GM12892 (cell line): ENCODE measurements at regions not wholly inside any gene's neighbourhood (a gene's known extent, or its start where the extent isn't known, plus 50 kb on each side); places are given as distances from the start of the nearest gene placed in this dataset.

ENCODE experiments used
- DNase-seq: peaks from one replicate; pipeline ENCODE4 v3.0.0; 2011; ENCODE audit not compliant: insufficient read length
- FAIRE-seq: peaks from 2 replicates; lab custom pipeline; 2011; peaks lifted over from hg19 to GRCh38; lab: Jason Lieb, UNC
- POLR2A ChIP-seq: IDR thresholded peaks from 2 replicates; pipeline ENCODE4 v1.6.1; 2011; ENCODE audit warnings: low read depth, low read length, control low read depth
- POLR2AphosphoS5 ChIP-seq: IDR thresholded peaks from 2 replicates; pipeline ENCODE4 v1.6.1; 2011; ENCODE audit warnings: low read depth, low read length, control low read depth
- TAF1 ChIP-seq: IDR thresholded peaks from 2 replicates; pipeline ENCODE4 v1.6.1; 2011; ENCODE audit warnings: low read depth, mild to moderate bottlenecking, control low read depth, low read length, borderline replicate concordance

GRCh38 chr10:78778444-78779338, 290.1 kb upstream of the ZMIZ1 start:
- no peak for FAIRE-seq
- no peak for TF ChIP-seq POLR2AphosphoS5
- no peak for TF ChIP-seq TAF1
- no peak for TF ChIP-seq POLR2A
- no peak for DNase-seq

- no peak for TF ChIP-seq TAF1
- TF ChIP-seq POLR2A: no peak
- TF ChIP-seq POLR2AphosphoS5: no peak
Measured at GRCh38 chr10:78779339-78779955, 289.3 kb upstream of the ZMIZ1 start.

GRCh38 chr10:78780551-78780961, 288.2 kb upstream of the ZMIZ1 start:
- TF ChIP-seq TAF1: no peak
- TF ChIP-seq POLR2AphosphoS5: no peak
- no peak for TF ChIP-seq POLR2A
- DNase-seq (no peak), FAIRE-seq (no peak)

More at GRCh38 chr10:78779339-78779955, 289.3 kb upstream of the ZMIZ1 start:
- no peak for FAIRE-seq
- DNase-seq: no peak

- FAIRE-seq (no peak), DNase-seq (no peak)
Measured at GRCh38 chr10:78781251-78781913, 287.4 kb upstream of the ZMIZ1 start.

GRCh38 chr10:78781991-78782390, 286.8 kb upstream of the ZMIZ1 start:
- DNase-seq: no peak
- no peak for FAIRE-seq
- TF ChIP-seq TAF1 (no peak), POLR2A (no peak), POLR2AphosphoS5 (no peak)

More at GRCh38 chr10:78781251-78781913, 287.4 kb upstream of the ZMIZ1 start:
- TF ChIP-seq POLR2A: no peak
- TF ChIP-seq TAF1: no peak
- no peak for TF ChIP-seq POLR2AphosphoS5

- no peak for DNase-seq
- no peak for FAIRE-seq
- TF ChIP-seq TAF1 (no peak), POLR2AphosphoS5 (no peak), POLR2A (no peak)
Measured at GRCh38 chr10:78782441-78782840, 286.3 kb upstream of the ZMIZ1 start.

- DNase-seq (no peak), FAIRE-seq (no peak)
- TF ChIP-seq POLR2AphosphoS5: no peak
- no peak for TF ChIP-seq POLR2A
- no peak for TF ChIP-seq TAF1
Measured at GRCh38 chr10:78783753-78784152, 285.0 kb upstream of the ZMIZ1 start.

GRCh38 chr10:78784546-78784945, 284.2 kb upstream of the ZMIZ1 start:
- no peak for DNase-seq
- no peak for TF ChIP-seq TAF1
- TF ChIP-seq POLR2A: no peak
- no peak for TF ChIP-seq POLR2AphosphoS5
- no peak for FAIRE-seq

GRCh38 chr10:78785066-78785465, 283.7 kb upstream of the ZMIZ1 start:
- FAIRE-seq (no peak), DNase-seq (no peak)
- no peak for TF ChIP-seq POLR2A
- no peak for TF ChIP-seq POLR2AphosphoS5
- TF ChIP-seq TAF1: no peak

- TF ChIP-seq POLR2A: no peak
- TF ChIP-seq POLR2AphosphoS5: no peak
- TF ChIP-seq TAF1: no peak
- FAIRE-seq: no peak
- DNase-seq: no peak
Measured at GRCh38 chr10:78785991-78786390, 282.8 kb upstream of the ZMIZ1 start.

GRCh38 chr10:78787125-78787524, 281.6 kb upstream of the ZMIZ1 start:
- no peak for DNase-seq
- FAIRE-seq: no peak
- TF ChIP-seq POLR2AphosphoS5 (no peak), TAF1 (no peak), POLR2A (no peak)
